ENCODE measurements at regions not wholly inside any gene's neighbourhood (a gene's known extent, or its start where the extent isn't known, plus 50 kb on each side); places are given as distances from the start of the nearest gene placed in this dataset.

DNA sequence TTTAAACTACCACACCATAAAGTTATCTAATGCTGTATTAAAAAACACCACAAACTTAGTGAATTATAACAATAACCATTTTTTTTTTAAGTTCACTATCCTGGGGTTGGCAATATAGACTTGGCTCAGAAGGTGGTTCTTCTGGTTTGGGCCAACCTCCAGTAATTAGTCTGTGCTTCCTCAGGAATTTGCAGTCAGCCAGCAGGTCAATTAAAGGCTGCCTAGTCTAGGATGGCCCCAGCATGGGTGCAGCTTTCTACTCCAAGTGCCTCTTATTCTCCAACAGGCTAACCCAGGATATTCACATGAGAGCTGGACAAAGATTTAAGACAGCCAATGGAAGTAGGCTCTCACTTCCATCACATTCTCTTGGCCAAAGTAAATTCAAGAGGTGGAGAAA is 379.1 kb upstream of the FIGN start:
- no peak for TF ChIP-seq POLR2AphosphoS5 (IDR thresholded peaks at IDR 0.05; ENCODE audit: insufficient read depth in 1 of 2, low read depth in 1 of 2)
- TF ChIP-seq, protein P1, sequence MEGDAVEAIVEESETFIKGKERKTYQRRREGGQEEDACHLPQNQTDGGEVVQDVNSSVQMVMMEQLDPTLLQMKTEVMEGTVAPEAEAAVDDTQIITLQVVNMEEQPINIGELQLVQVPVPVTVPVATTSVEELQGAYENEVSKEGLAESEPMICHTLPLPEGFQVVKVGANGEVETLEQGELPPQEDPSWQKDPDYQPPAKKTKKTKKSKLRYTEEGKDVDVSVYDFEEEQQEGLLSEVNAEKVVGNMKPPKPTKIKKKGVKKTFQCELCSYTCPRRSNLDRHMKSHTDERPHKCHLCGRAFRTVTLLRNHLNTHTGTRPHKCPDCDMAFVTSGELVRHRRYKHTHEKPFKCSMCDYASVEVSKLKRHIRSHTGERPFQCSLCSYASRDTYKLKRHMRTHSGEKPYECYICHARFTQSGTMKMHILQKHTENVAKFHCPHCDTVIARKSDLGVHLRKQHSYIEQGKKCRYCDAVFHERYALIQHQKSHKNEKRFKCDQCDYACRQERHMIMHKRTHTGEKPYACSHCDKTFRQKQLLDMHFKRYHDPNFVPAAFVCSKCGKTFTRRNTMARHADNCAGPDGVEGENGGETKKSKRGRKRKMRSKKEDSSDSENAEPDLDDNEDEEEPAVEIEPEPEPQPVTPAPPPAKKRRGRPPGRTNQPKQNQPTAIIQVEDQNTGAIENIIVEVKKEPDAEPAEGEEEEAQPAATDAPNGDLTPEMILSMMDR (IDR thresholded peaks at IDR 0.05) = no peak

Data from vagina (tissue), 2 donors.